RWPE1 (cell line): ENCODE measurements at regions not wholly inside any gene's neighbourhood (a gene's known extent, or its start where the extent isn't known, plus 50 kb on each side); places are given as distances from the start of the nearest gene placed in this dataset.

Experiments used
- CTCF ChIA-PET: fragments of 350-600 bp; sonication (Branson Sonifier 250); formaldehyde crosslinking; extraction: SDS; loops from one replicate; lab custom pipeline; 2021; lab: Yijun Ruan, JAX
- POLR2A ChIA-PET: fragments of 400-600 bp; formaldehyde crosslinking; extraction: SDS; loops from one replicate; lab custom pipeline; 2020; ENCODE audit warnings: antibody characterized with exemption; ENCODE audit not compliant: low non-redundant PET; lab: Yijun Ruan, JAX
- DNase-seq: peaks from one replicate; pipeline ENCODE4 v3.0.0; 2012; ENCODE audit warnings: low spot score
- H3K27ac ChIP-seq: fragments of 450-650 bp; 2 replicates; pipeline ENCODE4 v1.5.1; 2017
- TF ChIP-seq, protein P1 (sequence below): fragments of 450-650 bp; conservative IDR thresholded peaks from 2 replicates; pipeline ENCODE4 v1.5.1; 2017; ENCODE audit warnings: low read depth, mild to moderate bottlenecking

DNA sequence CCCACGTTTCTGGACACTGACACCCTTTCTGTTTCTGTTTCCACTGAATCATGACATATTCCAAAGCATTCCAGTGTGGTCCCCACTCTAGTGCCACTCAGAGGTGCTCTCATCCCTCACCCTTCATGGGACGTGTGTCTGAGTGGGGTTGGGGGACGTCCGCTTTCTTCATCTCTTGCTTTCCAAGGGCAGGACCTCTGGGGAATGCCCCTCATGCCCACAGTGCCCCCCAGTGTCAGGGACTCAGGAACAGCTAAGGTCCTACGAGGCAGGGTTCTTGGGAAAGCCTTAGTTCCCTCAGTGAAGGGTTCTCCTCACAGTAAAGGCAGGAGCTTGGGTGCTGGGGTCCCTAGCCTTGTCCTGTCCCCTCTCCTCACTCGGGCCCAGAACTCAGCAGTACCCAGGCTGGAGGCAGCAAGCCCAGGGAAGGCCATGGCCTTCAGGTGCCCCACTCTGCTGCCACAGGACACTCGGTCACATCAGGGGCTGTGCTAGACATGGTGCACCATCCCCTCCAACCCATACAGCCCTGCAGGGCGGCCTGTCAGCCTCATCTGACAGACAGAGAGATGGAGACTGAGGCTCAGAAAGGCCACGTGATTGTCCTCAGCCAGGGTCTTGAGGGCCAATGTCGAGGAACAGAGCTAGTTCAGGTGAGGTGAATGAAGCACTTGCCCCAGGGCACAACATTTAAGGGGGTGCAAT, 261.0 kb downstream of the TLE3 start:
- ChIA-PET POLR2A (no interaction called here), CTCF (interaction anchor here (0.6 kb wide), 1 partner anchor 409 kb away, joined by 7 read pairs; no protein-coding TSS in a partner anchor)
- no peak overlapping the region for H3K27ac ChIP-seq
- no peak for DNase-seq
- TF ChIP-seq, protein P1, sequence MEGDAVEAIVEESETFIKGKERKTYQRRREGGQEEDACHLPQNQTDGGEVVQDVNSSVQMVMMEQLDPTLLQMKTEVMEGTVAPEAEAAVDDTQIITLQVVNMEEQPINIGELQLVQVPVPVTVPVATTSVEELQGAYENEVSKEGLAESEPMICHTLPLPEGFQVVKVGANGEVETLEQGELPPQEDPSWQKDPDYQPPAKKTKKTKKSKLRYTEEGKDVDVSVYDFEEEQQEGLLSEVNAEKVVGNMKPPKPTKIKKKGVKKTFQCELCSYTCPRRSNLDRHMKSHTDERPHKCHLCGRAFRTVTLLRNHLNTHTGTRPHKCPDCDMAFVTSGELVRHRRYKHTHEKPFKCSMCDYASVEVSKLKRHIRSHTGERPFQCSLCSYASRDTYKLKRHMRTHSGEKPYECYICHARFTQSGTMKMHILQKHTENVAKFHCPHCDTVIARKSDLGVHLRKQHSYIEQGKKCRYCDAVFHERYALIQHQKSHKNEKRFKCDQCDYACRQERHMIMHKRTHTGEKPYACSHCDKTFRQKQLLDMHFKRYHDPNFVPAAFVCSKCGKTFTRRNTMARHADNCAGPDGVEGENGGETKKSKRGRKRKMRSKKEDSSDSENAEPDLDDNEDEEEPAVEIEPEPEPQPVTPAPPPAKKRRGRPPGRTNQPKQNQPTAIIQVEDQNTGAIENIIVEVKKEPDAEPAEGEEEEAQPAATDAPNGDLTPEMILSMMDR = no peak

DNA sequence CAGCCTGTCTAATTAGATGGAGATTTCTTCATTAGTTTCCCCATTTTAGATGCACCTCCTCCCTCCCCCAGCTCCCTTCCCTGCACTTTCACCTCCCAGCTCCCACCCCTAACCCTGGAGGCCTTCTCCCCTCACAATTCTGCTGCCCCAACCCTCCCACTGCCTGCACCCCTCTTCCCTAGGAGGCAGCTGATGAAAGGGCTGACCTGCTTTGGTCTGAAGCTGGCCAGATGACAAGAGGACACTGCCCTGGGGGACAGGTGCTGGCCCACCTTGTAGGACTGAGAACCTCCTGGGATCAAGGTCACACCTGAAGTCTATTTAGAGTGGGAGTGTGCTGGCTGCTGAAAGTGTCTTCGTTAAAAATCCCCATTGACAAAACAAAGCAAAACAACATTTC, 259.4 kb downstream of the TLE3 start:
- DNase-seq = no peak
- POLR2A ChIA-PET = no interaction called here
- H3K27ac ChIP-seq = no peak overlapping the region
- TF ChIP-seq, protein P1 = no peak
- CTCF ChIA-PET = interaction anchor here (0.6 kb wide), 1 partner anchor 38 kb away, joined by 5 read pairs; no protein-coding TSS in a partner anchor

DNA sequence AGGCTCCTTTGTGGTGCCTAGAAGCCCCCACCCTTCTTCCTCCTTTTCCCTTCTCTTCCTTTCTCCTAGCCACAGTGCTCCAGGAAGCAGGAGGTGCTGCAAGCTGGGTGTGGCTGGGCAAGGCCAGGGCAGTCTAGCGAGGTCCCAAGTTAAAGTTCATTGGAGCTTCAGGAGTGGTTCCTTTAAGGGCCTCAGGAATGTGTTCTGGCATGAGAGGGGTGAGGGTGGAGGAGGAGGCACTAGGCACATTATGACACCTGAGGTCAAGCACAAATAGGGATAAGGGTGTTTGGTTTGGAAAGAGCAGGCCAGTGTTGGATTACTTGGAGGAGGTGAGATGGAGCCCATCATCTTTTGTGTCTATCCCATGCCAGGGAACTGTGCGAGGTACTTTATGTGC, 258.7 kb downstream of the TLE3 start:
- POLR2A ChIA-PET = no interaction called here
- TF ChIP-seq, protein P1 = no peak
- CTCF ChIA-PET = no interaction called here

DNA sequence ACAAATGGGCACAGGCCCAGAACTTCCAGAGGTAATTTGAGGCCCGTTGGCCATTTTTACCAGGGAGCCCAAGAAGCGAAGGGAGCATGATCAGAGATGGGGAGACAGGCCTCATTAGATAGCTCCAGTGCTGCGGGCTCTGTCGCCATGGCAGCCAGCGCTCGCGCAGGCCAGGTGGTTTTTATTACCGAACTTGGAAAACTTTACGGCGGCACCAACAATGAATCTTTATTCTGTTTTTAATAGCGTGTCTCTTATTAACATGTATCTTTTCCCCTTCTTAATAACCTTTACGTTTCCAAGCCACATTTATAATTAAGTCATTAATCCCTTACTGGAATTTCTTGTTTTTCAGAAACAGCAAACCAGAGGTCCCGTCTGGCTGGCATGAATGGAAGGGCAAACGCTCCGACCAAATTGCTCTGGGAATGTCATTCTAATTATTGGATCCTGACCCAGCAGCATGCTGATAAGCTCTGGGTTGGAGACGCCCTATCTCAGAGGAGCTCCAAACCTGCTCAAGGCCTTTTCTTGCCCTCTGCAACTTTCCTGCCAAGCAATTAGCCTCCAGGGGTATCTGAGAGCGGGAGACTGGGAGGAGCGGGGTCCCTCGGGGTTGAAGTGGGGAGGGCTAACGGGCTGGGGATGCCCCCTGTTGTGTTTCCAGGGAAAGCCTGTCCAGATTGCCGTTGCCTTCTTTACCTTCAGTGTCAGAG, 256.4 kb downstream of the TLE3 start:
- TF ChIP-seq, protein P1 = no peak
- POLR2A ChIA-PET = no interaction called here
- CTCF ChIA-PET = interaction anchor here (0.7 kb wide), 1 partner anchor 36 kb away, joined by 3 read pairs; no protein-coding TSS in a partner anchor
- no peak for DNase-seq
- no peak overlapping the region for H3K27ac ChIP-seq

More for the DNA sequence above, 258.7 kb downstream of the TLE3 start:
- DNase-seq = no peak
- H3K27ac ChIP-seq = no peak overlapping the region

DNA sequence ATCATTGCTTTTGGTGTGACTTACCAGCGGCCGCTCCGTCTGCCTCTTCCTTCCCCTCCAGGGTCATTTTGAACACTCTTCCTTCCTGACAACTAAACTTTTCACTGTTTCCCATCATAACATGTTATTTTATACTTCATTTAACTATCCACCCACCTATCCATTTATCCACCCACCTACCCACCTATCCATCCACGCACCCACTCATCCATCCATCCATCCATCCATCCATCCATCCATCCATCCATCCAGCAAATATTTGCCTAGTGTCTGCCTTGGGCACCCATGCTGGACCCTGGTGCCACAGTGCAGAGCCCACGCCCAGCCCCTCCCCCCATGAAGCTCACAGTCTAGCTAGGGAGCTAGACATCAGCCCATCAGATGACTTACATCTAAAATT, 254.9 kb downstream of the TLE3 start:
- ChIA-PET CTCF (no interaction called here), POLR2A (no interaction called here)
- no peak overlapping the region for H3K27ac ChIP-seq
- TF ChIP-seq, protein P1 = no peak
- no peak for DNase-seq

DNA sequence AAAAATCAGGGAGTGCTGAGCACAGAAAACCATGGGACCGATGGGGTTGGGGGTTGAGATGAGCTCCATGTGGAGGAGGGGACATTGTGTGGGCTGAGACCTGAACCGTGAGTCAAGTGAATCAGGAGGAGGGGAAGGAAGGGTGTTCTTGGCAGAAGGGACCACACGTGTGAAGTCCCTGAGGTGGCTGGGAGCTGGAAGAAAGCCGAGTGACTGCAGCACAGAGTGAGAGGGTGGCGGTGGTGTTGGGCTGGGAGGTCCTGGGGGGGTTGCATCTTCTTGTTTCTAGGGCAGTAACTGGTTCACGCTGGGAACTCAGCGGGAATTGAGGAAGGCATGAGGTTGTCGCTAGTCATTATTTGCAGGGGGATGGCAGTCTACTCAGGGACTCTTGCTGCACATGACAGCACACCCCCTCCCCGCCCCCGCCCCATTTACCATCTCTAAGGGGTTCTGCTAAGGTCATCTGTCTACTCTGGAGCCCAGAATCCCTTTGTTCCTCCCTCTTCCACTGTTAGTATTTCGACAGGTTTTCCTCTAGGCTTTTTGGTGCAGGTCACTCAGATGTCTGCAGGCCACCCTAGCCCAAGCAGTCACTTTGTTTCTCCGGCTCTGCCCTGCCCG, 254.3 kb downstream of the TLE3 start:
- CTCF ChIA-PET = no interaction called here
- TF ChIP-seq, protein P1 = no peak

More for the DNA sequence above, 254.3 kb downstream of the TLE3 start:
- POLR2A ChIA-PET = no interaction called here
- DNase-seq = no peak
- no peak overlapping the region for H3K27ac ChIP-seq
